Middle frontal gyrus (tissue), 1 donor: ENCODE measurements at regions not wholly inside any gene's neighbourhood (a gene's known extent, or its start where the extent isn't known, plus 50 kb on each side); places are given as distances from the start of the nearest gene placed in this dataset.

Experiments
- DNase-seq: peaks from one replicate; pipeline ENCODE4 v3.0.0-alpha.2; 2015; ENCODE audit warnings: low spot score; ENCODE audit errors: extremely low spot score

DNA sequence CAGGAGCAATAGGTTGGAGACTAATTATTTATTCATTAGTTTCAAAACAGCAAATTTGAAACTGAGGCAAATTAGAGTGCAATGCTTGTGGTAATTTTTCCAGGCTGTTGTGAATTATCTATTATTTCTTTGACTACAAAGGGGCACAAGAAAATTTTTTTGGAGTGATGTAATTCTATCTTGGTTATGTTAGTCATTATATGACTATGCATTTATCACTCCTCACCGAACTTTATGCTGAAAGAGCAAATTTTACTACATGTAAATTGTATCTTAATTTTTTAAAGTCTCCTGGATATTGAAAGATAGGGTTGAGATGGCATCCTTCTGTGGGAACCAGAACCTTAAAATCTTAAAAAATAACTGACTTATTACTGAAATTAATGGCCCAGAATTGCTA is 320.0 kb upstream of the ROBO1 start:
- DNase-seq: no peak

DNA sequence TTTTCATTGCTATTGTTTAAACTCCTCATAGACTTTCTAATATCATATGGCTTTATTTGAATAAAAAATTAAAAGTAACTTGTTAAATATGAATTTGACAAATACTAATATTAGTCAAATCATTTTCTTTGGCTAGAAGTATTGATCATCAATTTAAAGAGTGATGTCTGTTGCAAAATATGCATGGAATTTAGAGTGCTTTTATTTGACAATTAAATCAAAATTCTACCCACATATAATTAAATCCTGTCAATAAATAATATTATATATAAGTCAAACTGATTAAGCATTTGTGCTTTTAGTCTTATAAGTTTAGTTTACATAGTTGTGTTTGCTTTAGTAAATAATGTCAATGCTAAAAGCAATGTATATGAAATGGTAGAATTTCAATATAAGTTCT is 318.6 kb upstream of the ROBO1 start:
- DNase-seq: no peak

DNA sequence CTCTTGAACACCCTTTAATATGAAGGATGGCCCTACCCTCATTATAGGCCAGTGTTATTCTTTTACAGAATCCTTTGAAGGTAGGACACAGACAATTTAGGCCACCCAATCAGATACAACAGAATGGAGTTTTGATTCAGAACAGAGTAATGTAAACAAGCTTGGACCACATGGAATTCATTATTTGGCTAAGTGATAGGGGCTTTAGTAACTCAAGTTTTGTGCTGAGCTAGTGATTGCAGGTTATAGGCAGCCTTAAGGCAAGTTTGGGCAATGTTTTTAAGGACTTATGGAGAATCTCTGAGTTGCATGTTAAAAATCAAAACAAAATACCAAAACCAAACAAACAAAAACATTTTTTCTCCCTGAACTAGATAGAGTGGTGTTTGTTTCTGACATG is 312.1 kb upstream of the ROBO1 start:
- DNase-seq: no peak

DNA sequence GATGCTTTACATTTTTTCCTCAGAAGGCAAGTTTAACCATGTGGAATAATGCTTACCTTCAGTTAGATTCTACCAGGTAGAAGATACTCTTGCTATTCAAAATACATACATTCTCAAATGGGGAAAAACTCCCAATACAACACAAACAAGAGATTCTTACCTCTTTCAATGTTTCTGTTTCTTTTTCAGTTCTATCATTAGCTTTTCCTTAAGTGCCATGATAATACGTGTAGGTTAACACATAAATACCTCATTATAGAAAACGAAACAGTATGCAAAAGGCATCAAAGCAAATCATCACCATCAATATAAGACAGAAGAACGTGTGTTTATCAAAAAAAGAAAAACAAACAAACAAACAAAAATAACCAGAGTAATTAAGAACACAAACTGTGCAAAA is 300.7 kb upstream of the ROBO1 start:
- DNase-seq: no peak

GRCh38 chr3:80063535-80063934 is 295.7 kb upstream of the ROBO1 start:
- no peak for DNase-seq

DNA sequence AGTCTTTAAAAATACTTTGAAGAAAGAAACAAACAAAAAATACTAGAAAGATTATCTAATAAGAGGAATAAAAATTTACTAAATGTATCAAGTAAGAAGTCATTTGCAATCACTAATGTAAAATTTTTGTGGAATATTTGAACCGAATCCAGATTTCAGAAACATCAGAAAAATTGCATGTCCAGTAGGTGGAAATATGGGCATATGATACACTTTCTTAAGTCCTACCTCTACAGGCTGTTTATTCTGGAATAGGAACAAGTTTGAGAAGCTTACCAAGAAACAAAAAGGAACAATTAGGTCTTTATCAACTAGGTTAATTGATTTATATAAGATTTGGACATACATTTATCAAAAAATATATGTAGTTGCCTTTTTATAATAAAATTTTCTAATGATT is 292.9 kb upstream of the ROBO1 start:
- no peak for DNase-seq

GRCh38 chr3:80055306-80055705 is 287.5 kb upstream of the ROBO1 start:
- no peak for DNase-seq

- DNase-seq: no peak
These were observed 284.5 kb upstream of the ROBO1 start for GRCh38 chr3:80052271-80052670.

GRCh38 chr3:80051602-80051962 is 283.8 kb upstream of the ROBO1 start:
- no peak for DNase-seq

- no peak for DNase-seq
These were observed 283.2 kb upstream of the ROBO1 start for GRCh38 chr3:80050826-80051601.

- no peak for DNase-seq
These were observed 275.4 kb upstream of the ROBO1 start for GRCh38 chr3:80043226-80043625.

- no peak for DNase-seq
These were observed 272.3 kb upstream of the ROBO1 start for GRCh38 chr3:80040067-80040466.

DNA sequence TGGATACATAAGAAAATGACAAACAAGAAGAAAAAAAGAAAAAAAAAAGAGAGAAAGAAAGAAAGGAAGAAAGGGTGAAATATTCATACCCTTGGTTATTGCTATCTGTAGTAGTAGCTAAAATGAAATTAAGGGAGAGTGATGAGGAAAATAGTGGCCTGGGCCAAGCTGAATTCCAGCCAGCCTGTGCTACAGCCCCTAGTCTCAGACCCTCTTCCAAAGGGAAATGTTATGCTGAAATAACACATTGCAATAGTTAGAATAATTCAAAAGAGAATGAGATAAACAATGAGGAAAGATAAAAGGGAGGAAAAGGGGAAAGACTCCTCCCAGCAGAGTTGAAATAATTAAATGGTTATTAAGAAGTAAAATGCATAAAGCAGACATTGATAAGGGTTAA is 268.4 kb upstream of the ROBO1 start:
- no peak for DNase-seq

DNA sequence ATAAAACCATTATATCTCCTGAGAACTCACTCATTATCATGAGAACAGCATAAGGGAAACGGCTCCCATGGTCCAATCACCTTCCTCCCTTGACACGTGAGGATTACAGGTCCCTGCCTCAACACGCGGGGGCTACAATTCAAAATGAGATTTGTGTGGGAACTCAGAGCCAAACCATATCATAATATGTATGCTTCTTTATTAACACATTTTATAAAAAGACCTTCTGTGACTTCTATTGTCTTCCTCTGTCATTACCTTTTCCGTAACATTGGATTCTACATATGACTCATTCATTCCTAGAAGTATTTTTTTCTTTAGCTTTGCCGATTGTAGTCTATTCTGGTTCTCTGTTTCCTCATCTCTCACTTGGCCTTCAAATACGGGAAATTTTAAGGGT is 267.2 kb upstream of the ROBO1 start:
- no peak for DNase-seq

- DNase-seq: no peak
These were observed 255.2 kb upstream of the ROBO1 start for GRCh38 chr3:80023010-80023409.

GRCh38 chr3:80018375-80018774 is 250.6 kb upstream of the ROBO1 start:
- no peak for DNase-seq

DNA sequence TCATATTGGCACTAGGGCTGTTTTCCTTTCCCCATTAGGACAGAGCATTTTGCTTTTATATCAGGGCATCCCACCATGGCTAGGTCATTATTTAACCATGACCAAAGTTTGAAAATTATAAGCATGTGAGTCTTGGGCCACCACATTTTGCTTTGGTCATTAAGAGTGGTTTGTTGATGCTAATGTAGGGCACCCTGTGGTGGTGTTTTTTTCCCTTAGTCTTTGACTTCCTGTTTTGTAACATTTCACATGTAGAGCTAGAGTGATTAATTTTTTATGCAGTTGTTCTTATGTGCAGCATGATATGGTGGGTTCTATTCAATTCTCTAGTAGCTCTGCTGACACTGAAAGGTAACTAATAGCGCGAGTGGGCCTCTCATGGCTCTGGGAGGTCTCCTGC is 249.6 kb upstream of the ROBO1 start:
- no peak for DNase-seq

DNA sequence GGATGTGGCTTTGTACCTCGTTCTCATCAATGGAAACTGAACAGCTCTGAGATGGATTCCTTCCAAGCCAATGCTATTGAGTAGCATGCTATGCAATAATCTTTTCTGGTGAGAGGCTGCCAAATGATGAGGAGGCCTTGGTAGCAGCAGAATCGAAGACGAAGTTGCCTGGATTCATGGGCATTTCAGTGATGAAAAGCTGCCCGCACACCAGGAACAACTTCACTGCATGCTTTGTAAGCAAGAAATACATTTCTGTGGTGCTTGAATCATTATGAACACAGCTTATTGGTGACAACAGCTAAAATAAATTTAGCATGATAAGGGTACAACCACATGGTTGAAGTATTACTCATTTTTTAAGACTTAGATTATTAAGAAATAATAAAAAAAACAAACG is 246.8 kb upstream of the ROBO1 start:
- no peak for DNase-seq

DNA sequence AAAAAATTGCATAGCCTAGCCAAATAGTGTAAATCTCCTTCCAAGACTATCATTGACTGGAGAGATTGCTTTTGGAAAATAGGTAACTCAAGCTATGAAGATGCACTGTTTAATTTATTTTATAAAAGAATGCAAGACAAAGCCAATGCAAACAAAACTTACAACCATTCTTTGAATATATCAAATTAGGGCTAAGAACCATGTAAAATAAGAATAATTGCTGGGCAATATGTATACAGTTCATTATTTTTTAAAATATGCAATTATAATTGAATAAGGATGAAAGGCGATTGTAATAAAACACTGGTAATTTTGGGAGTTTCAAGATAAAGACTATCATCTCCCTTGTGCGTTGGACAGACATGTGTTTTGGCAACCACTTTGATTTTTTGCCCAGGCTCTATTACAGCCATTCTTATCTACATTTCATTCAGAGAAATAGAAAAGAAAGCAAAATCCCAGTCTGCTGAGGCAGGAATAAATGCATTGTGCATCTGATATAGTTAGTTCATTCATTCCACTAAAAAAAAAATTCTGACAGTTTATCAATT is 242.3 kb upstream of the ROBO1 start:
- DNase-seq: no peak

DNA sequence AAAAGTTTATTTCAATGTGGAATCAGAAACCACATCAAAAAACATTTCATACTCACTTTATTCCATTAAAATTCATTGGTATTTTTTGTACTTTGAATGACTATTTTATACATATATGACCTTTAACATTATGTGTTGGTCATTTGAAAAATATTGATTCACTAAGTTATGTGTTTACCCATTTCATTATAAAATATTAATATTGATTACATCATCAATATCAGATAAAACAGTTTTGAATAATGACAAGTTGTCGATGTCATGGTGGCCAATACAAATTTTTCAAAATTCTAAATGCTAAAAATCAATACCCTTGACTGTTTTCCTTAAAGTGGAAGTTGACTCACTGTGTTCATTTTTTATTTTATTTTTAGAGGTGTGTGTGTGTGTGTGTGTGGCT is 239.7 kb upstream of the ROBO1 start:
- DNase-seq: no peak

DNA sequence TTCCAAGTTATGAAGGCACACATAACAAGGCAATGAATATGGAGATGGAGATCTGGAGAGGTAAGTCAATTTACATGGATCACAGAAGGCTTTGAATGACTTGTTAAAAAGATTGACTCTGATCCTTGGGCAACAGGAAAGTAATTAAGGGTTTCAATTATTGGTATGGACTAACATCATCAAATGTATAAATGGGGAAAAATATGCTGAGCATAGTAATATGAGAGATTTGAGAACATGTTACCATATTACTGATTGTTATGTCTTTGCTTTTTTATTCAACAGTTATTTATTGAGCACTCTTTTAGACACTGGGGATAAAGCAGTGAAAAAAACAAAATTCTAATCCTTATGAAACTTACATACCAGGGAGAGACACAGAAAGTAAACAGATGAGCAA is 238.5 kb upstream of the ROBO1 start:
- no peak for DNase-seq

DNA sequence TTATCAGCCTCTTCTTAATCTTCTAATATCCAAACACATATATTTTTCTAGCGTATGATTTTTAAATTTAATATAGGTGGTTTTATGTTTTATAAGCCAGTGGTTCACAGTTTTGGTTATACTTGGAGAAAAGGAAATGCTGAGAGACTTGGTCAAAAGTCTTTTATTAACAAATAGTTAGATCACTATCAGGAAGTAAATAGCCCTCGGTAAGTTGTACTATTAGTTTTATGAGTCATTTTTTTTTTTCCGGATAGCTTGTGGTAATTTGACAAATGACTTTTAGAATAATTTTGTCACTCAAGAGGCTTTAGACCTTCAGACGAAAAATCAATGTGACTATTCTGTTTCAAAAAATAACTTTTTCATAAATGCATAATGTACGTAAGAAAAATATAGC is 232.2 kb upstream of the ROBO1 start:
- DNase-seq: no peak

- DNase-seq: no peak
These were observed 226.6 kb upstream of the ROBO1 start for GRCh38 chr3:79994397-79994796.

- no peak for DNase-seq
These were observed 218.5 kb upstream of the ROBO1 start for GRCh38 chr3:79986338-79986737.
